D721Med (cell line): ENCODE measurements at regions not wholly inside any gene's neighbourhood (a gene's known extent, or its start where the extent isn't known, plus 50 kb on each side); places are given as distances from the start of the nearest gene placed in this dataset.

ENCODE experiments used
- DNase-seq: peaks from one replicate; pipeline ENCODE4 v3.0.0; 2011; ENCODE audit warnings: low spot score; ENCODE audit not compliant: insufficient read length
- FAIRE-seq: peaks from 2 replicates; lab custom pipeline; 2011; peaks lifted over from hg19 to GRCh38; lab: Jason Lieb, UNC
- TF ChIP-seq, protein P1 (sequence below): IDR thresholded peaks from 2 replicates; pipeline ENCODE4 v1.5.1; 2012; ENCODE audit warnings: mild to moderate bottlenecking, control low read depth; ENCODE audit not compliant: insufficient read depth; ENCODE audit errors: missing control alignments

DNA sequence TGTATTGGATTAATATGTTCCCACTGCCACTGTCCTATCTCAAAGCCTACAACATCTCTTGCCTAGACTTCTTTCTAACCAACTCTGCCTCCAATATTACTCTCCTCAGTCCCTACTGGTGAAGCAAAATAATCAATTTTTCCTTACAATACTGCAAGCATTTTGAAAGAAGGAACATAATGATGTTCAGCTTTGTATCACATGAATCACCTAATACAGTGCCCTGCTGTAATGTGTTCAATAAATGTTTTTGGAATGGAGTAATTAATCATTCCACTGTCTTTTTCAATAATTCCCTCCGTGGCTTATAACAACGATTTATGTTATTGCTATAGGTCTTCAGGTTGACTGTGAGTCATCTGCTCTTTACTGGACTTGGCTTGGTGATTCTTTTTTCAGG is 356.4 kb downstream of the TDRD15 start:
- FAIRE-seq = no peak
- no peak for DNase-seq
- TF ChIP-seq, protein P1, sequence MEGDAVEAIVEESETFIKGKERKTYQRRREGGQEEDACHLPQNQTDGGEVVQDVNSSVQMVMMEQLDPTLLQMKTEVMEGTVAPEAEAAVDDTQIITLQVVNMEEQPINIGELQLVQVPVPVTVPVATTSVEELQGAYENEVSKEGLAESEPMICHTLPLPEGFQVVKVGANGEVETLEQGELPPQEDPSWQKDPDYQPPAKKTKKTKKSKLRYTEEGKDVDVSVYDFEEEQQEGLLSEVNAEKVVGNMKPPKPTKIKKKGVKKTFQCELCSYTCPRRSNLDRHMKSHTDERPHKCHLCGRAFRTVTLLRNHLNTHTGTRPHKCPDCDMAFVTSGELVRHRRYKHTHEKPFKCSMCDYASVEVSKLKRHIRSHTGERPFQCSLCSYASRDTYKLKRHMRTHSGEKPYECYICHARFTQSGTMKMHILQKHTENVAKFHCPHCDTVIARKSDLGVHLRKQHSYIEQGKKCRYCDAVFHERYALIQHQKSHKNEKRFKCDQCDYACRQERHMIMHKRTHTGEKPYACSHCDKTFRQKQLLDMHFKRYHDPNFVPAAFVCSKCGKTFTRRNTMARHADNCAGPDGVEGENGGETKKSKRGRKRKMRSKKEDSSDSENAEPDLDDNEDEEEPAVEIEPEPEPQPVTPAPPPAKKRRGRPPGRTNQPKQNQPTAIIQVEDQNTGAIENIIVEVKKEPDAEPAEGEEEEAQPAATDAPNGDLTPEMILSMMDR = no peak

DNA sequence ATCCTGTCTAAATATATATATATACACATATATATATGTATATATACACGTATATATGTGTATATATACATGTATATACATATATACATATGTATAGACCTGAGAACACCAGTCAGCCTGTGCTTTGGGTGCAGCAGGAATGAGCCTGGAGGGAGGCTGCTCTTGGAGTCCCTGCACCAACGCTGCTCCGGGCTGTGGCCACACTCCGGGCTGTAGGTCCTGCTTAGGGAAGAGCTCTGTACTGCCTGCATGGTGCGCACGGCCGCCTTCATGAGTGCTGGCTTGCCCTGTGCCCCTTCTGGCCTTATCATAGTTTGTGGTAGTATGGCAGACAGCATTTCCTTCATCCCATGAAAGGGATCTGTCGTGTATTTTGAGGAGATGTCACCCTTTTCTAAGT is 360.9 kb downstream of the TDRD15 start:
- no peak for FAIRE-seq
- TF ChIP-seq, protein P1 = no peak

DNA sequence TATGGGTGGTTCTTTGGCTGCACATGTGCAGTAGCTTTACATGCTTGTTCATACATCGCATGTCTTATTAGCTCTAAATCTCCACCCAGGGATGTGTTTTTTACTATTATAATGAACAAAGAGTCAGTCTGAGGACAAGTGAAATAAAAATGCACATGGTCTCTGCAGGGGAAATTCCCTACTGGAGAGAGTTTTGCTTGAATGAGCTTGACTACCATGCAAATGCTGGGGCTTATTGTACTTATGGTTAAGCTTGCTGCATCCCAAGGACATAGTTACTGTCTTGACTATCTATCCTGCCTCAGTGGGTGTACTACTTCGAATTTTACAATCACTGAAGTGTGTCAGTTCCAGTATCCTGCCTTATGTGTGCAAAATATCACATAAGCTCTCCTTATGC is 362.7 kb downstream of the TDRD15 start:
- DNase-seq = no peak
- TF ChIP-seq, protein P1 = no peak
- no peak for FAIRE-seq

More for the DNA sequence above, 360.9 kb downstream of the TDRD15 start:
- DNase-seq = no peak

DNA sequence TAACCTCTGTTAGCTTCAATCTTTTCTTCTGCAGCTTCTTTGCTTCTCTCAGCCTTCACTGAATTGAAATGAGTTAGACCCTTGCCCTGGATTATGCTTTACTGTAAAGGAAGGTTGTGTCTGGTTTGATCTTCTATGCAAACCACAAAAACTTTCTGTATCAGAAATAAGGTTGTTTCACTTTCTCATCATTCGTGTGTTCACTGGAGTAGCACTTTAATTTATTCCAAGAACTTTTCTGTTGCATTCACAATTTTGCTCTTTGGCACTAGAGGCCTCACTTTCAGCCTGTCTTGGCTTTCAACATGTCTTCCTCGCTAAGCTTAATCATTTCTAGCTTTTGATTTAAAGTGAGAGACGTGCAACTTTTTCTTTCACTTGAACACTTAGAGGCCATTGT is 365.3 kb downstream of the TDRD15 start:
- FAIRE-seq (no peak), DNase-seq (no peak)
- TF ChIP-seq, protein P1 = no peak

DNA sequence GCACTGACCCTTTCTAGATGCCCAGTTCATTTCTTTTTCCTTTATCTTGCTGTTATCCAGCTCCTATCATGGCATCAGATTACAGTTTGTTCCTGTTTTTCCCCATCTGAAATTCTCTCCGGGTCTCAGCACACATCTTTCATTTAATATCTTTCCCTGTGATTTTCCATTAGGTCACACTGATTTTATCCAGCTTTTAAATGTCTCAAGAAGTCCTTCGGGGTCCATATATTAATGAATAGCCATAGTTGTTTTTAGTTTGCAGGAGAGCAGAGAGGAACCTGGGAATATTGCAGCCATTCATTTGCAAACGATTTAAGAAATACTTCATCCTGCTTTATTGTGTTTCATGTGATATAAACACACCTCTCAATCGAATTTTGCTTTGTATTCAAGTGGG is 374.2 kb downstream of the TDRD15 start:
- FAIRE-seq = no peak
- TF ChIP-seq, protein P1 = no peak

DNA sequence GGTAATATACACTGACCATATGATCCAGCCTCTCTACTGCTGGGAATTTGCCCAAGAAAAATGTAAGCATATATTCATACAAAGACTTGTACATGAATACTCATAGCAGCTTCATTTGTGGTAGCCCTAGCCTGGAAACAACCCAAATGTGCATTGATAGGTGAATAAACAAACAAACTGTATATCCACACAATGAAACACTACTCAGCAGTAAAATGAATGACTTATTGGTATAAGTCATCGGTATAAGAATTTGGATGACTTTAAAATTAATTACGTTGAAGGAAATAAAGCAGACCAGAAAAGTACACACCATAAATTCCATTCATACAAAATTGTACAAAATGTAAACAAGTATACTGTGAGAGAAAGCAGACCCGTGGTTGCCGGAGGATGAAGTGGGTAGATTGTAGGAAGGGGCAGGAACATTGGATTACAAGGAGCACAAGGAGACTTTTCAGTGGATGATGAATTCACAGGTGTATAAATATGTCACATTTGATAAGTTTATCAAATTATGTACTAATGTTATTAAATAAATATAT is 376.7 kb downstream of the TDRD15 start:
- FAIRE-seq (peak; percentile 32), DNase-seq (no peak)
- TF ChIP-seq, protein P1 = no peak

More for the DNA sequence above, 374.2 kb downstream of the TDRD15 start:
- no peak for DNase-seq

DNA sequence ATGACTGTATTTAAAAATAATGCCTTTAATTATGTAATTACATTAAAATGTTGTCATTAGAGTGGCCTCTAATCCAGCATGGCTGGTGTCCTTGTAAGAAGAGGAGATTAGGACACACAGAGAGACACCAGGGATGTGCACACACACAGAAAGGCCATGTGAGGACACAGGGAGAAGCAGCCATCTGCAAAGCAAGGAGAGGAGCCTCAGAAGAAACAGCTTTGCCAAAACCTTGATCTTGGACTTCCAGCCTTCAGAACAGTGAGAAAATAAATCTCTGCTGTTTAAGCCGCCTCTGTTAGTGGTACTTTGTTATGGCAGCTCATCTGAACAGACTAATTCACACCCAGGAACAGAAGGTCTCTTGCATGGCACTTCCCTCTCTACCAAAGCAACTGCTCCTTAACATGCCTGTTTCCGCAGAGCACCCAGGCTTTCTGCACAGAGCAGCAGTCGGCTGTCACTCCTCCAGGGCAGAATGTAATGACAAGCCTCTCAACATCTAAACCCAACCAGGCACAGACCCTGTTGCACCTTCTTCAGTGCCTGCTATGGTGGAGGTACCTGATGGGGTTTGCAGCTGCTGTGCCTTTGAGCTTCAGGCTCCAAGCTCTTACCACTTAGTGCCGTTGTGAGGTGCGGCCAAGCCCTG is 377.7 kb downstream of the TDRD15 start:
- DNase-seq (no peak), FAIRE-seq (peak; percentile 64)
- TF ChIP-seq, protein P1 = no peak
